Coronary artery (tissue), 2 donors: ENCODE measurements at regions not wholly inside any gene's neighbourhood (a gene's known extent, or its start where the extent isn't known, plus 50 kb on each side); places are given as distances from the start of the nearest gene placed in this dataset.

Experiments
- DNase-seq: peaks from one replicate; pipeline ENCODE4 v3.0.0-alpha.2; 2017; ENCODE audit warnings: low spot score
- H3K27ac ChIP-seq, 2 donors: fragments of 200-600 bp; sonication (generic); one replicate each; pipeline ENCODE4 v1.5.1; 2016 to 2019
- H3K4me3 ChIP-seq: fragments of 200-600 bp; sonication (generic); 2 replicates; pipeline ENCODE4 v1.5.1; 2016; ENCODE audit warnings: mild to moderate bottlenecking, moderate library complexity
- CTCF ChIP-seq: fragments of 200-600 bp; sonication (generic); IDR thresholded peaks from one replicate; pipeline ENCODE4 v1.5.1; 2019; ENCODE audit warnings: antibody characterized with exemption

GRCh38 chr1:228833911-228834688 is 98.8 kb downstream of the RHOU start:
- no peak for TF ChIP-seq CTCF
- peak overlapping the region; percentile 32 for H3K4me3 ChIP-seq
- no peak for DNase-seq
- H3K27ac ChIP-seq = peak overlapping the region in 1 of 2 donors; percentile 1

GRCh38 chr1:228835456-228835855 is 100.2 kb downstream of the RHOU start:
- no peak for DNase-seq
- H3K27ac ChIP-seq = no peak overlapping the region

GRCh38 chr1:228835911-228836310 is 100.6 kb downstream of the RHOU start:
- no peak overlapping the region for H3K4me3 ChIP-seq
- no peak overlapping the region for H3K27ac ChIP-seq
- no peak for DNase-seq
- no peak for TF ChIP-seq CTCF

More at GRCh38 chr1:228835456-228835855, 100.2 kb downstream of the RHOU start:
- no peak for TF ChIP-seq CTCF
- H3K4me3 ChIP-seq = no peak overlapping the region

DNA sequence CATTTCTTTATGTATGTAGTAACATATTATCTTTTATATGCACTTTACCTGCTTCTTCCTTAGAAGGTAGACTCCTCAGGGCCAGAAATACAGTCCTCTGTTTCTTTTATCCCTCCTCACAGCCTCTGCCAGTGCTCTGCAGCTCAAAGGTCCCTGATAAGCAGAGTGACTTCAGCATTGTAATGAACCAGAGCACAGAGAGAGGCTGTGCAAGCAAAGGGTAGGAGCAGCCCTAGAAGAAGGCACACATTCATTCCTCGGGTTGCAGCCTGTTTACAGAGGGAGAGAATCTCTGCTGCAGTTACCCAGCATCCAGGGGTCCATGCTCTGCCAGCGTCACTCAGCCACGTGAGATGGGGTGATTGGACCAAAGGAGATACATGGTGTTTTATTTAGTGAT is 101.1 kb downstream of the RHOU start:
- Histone ChIP-seq H3K4me3 (no peak overlapping the region), H3K27ac (no peak overlapping the region)
- no peak for DNase-seq
- TF ChIP-seq CTCF = no peak

DNA sequence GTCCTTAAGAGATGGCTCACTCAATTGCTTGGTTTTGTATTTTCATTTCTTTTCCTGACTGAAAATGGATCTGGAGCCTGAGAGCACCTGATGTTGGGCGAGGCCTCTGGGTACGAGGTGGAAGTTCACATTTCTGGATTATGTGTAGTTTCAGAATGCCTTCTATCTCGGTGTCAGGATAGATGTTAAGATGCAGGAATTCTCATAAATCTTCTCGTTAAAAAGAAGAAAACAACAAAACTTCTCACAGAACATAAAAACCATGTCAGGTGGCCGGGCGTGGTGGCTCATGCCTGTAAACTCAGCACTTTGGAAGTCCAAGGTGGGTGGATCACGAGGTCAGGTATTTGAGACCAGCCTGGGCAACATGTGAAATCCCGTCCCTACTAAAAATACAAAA is 101.8 kb downstream of the RHOU start:
- no peak overlapping the region for H3K27ac ChIP-seq
- TF ChIP-seq CTCF = no peak
- no peak for DNase-seq
- no peak overlapping the region for H3K4me3 ChIP-seq

GRCh38 chr1:228837817-228838716 is 102.8 kb downstream of the RHOU start:
- no peak overlapping the region for H3K4me3 ChIP-seq
- no peak for DNase-seq
- no peak for TF ChIP-seq CTCF
- H3K27ac ChIP-seq = peak overlapping the region; percentile 62 to 75
